HG03108 (cell line): ENCODE measurements at regions not wholly inside any gene's neighbourhood (a gene's known extent, or its start where the extent isn't known, plus 50 kb on each side); places are given as distances from the start of the nearest gene placed in this dataset.

Experiments used
- ATAC-seq: cut with Tn5 transposase; IDR thresholded peaks from one replicate; pipeline ENCODE4 v1.9.1; 2021; ENCODE audit warnings: moderate library complexity; ENCODE audit not compliant: unreplicated experiment

DNA sequence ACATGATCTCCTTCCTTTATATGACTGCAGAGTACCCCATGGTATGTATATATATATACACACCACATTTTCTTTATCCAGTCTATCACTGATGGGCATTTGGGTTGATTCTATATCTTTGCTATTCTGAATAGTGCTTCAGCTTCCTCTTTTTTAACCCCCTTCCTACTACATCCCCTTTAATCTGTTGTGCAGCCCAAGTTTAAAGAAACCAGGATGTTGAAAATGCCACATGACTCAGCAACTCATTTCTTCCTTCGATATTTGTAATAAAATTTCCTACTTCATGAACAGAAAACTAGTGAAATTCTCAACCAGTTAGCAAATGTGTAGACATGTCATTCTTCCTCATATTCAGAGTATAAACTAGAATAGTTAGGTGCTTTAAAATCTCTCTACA lies 1245.7 kb upstream of the SORCS1 start:
- ATAC-seq = no peak

DNA sequence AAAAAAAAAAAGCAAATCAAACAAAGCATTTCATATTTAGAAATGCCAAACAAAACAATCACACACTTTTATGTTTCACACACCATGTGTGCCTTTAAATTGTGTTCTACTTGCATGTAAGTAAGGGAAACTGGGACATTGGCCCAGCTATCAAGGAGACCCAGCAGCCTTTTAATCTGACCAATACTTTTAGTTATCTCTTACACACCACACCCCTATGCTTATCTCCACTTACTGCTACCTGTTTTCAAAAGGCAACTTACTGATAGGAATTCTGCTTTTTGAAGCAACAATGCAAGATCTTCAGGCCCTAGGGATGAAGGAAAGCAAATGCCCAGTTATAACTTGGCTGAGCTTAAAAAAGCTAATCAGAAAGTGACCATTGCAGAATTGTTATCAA lies 1244.8 kb upstream of the SORCS1 start:
- ATAC-seq = no peak

DNA sequence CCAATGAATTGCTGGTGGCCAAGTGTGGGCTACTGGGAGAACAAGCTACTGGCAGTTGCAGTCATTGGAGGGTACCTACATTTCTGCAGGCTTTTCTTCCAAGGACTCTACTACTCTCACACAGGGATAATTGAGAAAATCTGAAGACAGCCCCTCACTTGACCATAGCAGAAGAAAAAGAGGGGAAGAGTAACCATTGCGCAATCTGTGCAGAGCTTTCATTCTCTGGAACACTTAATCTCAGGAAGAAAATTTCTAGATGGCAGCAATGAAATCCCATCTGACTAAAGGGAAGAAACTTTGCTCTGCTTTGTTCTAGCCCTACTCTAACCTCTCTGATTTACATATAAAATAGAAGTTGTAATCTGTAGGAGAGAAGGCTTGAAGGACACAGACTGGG lies 1239.6 kb upstream of the SORCS1 start:
- ATAC-seq = no peak

DNA sequence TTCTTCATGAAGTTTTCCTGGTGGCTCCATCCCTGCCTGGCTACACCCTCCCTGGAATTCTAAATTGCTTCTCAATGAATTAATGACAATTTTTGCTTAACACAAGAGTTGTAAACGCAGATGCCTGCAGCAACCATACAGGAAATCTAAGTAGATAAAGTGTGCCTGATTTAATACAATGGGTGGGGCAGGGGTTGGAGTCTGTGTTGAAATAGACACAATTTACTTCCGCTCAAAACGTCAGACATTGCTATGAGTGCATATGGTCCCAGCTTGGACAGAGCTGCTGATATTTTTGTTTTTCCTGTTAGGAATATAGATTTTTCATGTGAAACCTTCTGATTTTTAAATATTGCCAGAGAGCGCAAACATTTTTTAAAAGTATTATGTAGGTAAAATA lies 1235.0 kb upstream of the SORCS1 start:
- ATAC-seq = no peak

DNA sequence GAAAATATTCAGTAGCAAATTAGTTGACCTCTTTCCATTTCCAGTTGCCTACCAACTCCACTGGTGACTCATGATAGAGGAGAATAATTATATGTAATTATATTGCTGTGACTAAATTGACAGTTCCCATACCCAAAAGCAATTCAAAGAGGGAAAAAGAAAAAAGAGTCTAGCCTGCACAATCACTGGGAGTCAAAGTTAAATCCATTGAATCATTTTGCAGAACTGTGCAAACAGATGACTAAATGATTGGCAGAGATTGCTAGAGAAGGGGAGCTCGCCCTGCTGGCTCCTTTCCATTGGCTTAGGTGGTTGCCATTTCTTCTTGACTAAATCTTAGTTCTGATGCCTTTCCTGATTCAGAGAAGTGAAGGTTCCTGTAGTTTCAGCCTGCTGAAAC lies 1228.6 kb upstream of the SORCS1 start:
- ATAC-seq = no peak

DNA sequence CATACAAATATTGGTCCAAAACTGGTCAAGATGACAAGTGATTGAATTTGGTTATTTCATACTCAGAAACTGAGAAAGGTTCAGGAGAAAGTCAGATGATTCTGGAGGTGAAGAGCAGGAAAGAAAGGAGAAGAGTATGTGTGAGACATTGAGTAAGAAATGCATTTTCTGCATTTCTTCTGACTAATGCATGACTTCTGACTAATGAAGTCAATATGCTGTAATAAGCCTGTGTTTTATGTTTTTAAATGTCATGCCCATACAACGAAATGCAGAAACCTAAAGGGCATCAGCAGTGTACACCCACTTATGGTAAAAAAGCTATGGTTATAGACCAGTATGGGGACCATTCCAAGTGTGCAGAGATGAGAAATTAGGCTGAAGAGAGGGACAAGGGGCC lies 1227.8 kb upstream of the SORCS1 start:
- no peak for ATAC-seq

DNA sequence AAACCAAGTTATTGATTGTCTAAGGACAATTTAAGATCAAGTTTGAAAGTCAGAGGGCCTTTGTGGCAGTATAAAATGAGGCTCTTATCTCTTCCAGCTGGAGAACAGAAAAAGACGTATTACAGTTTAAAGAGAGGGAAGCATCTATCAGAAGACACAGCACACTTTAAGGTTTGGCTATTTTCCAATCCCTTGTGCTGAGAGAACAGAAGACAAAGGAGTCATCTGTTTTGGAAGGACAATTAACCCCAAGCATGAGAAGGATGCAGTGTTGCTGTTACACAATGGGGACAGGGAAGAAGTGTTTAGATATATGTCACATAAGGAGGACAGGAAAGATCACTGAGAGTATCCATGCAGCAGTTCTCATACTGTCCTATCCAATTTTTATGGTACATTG lies 1224.2 kb upstream of the SORCS1 start:
- no peak for ATAC-seq

DNA sequence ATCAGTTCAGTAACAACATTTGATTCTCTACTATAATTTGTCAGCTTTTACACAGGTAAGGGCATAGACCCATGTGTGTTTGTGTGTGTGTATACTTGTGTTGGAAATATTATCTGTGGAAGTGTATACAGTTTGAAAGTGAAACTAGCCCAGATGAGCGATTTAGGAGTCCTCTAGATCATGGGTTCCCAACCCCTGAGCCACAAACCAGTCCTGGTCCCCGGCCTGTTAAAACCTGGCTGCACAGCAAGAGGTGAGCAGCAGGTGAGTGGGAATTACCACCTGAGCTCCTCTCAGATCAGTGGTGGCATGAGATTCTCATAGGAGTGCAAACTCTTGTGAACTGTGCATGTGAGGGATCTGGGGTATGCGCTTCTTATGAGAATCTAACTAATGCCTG lies 1221.5 kb upstream of the SORCS1 start:
- ATAC-seq = no peak

DNA sequence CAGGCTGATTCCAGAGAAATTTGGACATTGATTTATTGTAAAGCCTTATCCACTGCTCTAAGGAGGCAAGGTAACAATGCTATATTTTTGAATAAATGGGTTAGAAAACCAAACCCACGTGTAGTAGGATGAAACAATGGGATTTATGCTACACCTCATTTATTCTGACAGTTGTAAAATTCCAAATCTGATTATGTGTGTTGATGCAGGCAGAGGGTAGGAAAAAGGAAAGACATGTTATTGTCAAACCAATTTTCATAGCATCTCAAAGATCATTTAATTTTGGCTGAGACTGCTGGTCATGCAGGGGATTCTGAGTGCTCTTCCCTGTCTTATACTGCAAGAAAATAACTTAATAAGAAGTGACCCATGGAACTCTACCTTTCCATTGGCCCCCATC lies 1219.9 kb upstream of the SORCS1 start:
- no peak for ATAC-seq

DNA sequence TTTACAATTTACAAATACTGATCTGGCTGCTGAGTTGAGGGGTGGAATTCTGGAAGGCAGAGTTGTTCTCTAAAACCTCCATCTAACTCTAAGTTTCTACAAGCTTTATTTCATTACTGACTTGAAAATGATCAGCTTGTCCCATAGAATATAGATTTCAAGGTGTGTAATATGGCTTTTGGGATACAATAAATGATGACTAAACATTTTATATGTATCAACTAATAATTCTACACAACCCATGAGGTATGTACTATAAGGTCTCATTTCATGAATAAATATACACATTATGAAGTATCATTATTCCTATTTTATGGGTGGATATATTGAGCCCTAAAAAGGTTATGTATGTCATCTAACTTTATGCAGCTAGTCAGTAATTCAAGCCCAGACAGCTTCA lies 1214.3 kb upstream of the SORCS1 start:
- no peak for ATAC-seq

DNA sequence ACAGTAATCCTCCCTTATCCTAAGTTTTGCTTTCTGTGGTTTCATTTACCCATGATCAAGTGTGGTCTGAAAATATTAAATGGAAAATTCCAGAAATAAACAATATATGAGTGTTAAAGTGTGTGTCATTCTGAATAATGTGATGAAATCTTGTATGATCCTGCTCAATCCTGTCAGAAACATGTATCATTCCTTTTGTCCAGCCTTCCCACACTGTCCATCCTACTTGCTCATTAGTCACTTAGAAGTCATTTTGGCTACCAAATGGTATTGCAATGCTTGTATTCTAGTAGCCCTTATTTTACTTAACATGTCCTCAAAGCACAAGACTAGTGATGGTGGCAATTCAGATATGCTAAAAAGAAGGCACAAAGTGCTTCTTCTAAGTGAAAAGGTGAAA lies 1211.2 kb upstream of the SORCS1 start:
- ATAC-seq = no peak

DNA sequence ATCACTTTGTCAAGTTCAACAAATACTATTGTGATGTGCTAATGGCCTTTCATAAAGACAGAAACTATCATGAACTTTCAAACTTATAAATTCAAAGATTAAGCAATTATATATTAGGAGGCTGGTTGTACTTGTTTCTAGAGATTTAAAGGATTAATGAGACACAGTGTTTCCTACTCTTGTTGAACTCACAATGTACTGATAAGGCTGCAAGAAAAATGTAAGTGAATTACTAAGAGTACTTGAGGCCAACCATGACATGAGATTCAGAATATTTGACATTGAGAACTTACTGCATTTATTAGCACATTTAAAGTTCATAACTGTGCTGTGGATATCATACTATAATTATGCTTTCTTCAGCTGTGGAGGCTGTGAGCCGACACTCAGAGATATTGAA lies 1210.5 kb upstream of the SORCS1 start:
- no peak for ATAC-seq

DNA sequence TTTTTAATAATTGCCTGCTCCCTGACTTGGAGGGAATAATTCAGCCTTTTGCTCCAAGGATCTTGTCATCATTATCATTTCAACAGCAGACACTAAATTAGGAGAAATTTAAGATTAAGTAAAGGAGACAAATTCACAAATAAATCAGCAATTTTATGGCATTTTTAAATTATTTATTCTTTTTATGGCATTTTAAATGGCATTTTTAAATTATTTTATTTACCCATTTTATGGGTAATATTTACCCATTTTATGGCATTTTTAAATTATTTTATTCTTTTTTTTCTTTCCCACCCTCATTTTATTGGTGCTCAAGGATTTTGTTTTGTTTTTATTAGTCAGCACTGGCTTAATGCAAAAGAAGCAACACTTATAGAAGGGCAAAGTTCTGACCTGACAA lies 1201.0 kb upstream of the SORCS1 start:
- ATAC-seq = no peak

DNA sequence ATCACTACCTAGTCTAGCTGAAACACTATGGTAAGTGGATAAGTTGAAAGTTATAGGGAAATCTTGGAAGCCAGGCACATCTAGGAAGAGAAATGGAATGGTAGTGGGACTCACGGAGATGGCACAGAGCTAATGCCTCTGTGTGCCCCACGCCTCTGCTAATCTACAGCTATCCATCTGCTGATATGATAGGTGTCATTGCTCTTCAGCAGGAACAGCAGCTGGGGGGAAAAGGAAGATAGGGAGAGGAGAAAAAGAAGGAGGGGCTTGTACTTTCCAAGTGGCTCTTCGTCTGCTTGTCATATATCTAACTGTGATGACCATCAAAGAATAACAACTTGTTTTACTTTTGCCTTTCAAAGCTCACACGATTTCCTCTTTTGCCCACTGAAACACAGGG lies 1199.1 kb upstream of the SORCS1 start:
- ATAC-seq = no peak

DNA sequence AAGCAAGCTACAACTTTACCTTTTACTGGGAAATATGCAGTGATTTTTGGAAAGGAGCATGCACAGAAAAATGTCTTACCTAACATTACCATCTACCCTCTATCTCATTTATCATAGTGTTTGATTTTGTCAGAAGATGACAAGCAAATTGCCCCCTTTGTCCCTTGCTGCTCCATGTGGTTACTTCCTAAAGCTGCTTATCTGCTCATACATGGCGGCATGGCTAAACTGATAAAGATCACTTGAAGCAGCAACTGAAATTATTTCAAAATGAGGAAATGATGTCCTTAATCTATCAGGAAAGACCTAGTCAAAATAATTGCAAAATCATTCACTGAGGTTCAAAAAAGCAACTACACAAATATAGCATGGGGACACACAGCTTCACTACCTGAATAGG lies 1198.5 kb upstream of the SORCS1 start:
- no peak for ATAC-seq

DNA sequence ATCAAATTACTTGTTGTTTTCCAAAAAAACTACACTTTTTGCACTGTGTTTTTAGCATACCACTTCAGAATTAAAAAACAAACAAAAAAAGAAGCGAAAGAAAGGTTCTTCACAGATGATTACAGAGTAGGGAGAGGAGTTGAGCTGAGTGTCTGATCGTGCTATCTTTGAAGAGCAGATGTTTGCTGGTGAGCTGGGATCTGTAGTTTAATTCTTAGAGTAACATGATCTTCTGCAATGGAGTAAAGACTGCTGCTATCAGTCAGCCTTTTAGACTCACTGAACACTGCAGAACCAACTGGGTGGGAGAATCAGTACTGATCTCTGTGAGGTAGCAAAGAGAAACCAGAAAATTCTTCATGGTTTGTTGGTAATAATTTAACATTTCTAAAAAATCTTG lies 1197.8 kb upstream of the SORCS1 start:
- no peak for ATAC-seq

DNA sequence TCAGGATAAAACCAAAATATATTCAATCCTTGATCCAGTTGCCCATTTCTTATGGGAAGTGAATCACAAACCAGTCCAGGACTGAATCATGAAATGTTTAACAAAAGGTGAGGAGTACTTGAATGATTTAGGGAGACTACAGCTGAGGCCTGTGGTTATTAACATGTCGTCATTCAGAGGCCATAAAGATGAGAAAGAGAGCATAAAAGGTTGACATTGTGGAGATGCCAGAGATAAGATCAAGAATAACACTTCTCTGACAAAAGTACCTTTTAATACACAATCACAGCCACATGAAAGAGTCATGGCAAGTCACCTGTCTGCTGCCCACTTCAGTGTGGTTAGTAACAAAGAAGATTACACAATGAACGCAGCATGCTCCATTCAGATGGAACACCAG lies 1195.7 kb upstream of the SORCS1 start:
- ATAC-seq = no peak

DNA sequence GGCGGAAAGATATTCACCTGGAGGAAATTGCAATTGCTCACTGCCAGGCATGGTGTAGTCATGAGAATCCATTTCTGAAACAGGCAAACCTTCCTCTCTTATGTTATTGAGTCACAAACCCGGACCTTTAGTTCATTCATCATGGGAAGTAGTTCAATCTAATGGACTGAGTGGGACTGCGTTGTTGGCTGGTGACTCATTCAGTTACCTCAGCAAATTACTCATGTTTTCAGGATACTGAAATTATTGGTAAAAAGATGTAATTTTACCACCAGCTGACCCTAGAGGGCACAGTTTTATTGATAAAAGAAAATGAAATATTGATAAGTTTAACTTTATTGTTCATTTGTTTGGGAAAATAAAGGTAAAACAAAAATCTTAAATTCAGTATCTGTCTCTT lies 1194.4 kb upstream of the SORCS1 start:
- no peak for ATAC-seq

DNA sequence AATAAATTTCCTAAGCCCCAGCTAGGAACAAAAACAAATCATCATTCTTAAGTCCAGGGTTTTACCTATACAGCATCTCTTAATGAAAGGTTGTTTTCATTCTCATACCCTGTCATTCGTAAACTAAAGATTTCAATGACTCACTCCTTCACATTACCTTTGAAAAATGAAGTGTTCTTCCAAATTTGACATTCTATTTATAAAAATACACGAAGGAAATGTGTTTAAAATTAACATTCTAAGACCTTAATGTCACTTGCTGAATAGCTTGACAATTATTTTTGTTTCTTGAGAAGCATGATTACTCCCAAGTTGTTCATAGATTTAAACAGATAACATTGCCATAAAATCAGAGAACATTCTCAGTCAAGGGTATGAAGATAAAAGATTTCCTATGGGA lies 1188.3 kb upstream of the SORCS1 start:
- ATAC-seq = no peak

DNA sequence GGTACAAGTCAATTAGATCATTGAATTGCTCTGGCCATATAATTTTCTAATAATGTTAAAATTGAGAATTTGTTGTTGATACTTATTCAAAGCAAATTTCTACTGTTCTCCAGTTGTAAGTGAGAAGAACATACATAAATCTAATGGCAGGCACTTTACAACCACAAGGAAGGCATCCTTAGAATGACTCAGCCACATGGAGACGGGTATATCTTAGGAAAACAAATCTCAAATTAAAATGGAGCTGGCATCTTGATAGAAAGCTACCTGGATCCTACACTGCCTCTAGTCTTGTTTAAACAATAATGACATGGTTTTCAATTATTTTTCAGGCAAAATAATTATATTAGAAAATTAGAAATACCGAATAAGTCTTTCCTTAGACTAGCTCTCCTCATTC lies 1183.7 kb upstream of the SORCS1 start:
- no peak for ATAC-seq

DNA sequence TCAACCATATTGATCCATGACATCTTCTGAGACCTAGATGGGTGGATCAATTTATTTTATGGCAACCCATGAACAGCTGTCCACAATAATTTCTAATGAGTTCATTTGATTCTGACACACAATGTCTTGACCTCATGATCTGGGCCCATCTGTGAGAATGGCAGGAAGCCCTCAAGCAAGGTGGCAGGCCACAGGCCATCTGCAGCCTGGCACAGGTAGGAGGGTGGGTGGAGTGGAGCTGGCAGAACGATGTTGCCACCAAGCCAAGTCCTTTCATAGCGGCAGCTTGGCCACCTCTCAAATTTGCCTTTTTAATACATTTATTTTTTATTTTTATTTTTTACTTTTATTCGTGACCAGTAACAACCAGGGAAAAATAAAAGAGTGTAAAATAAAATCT lies 1181.6 kb upstream of the SORCS1 start:
- no peak for ATAC-seq

DNA sequence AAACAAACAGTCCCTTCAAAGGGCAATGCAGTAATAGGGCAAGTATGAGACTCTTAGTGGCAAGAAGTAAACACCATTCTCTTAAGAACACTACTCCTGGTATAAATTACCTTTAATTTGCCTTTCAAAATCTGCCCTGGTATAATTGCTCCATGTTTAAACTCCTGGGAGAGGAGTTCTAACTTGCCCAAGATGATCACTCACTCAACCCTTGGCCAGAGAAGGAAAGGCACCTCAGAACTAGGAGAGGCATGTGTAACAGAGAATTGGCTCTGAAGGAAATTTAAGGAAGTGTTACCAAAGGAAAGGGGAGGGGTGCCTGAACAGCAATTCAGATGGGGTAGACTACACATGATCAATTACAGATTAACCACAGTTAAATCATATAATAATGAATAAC lies 1173.6 kb upstream of the SORCS1 start:
- ATAC-seq = no peak

DNA sequence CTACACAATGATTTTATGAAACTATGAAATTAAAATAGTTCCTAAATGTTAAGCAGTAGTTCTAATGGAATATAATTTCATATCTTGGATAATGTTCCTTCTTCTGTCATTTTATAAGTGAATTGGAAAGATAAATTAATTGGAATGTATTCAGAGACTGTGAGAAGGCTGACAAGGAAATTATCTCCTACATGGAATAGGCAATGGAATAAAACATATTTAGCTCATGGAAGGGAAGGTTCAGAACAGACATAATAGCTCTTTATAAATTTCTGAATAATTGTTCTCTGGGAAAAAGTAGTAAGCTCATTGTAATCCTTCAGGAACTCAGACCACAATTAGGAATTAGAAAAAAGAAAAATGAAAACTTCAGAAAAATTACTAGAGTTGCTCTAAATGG lies 1172.3 kb upstream of the SORCS1 start:
- no peak for ATAC-seq

DNA sequence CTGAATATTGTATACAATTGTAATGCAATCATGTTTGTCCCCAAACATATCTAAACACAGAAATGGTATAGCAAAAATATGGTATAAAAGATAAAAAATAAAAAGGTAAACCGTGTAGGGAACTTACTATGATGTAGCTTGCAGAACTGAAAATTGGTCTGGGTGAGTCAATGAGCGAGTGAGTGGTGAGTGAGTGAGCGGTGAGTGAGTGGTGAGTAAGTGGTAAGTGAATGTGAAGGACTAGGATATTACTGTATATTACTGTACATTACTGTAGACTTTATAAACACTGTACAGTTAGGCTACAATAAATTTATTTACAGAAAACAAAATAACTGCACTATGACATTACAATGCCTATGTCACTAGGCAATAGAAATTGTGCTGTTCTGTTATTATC lies 1163.2 kb upstream of the SORCS1 start:
- ATAC-seq = no peak
